ENCODE measurements at regions not wholly inside any gene's neighbourhood (a gene's known extent, or its start where the extent isn't known, plus 50 kb on each side); places are given as distances from the start of the nearest gene placed in this dataset.
"Not testable (repeated sequence)": the region's sequence is repeated elsewhere in the genome, so short reads cannot be mapped to it uniquely, and the experiment has no call there.

- no peaks in the 10 kb centered on the region for H3K27me3 Mint-ChIP-seq (ENCODE audit: insufficient read depth, low read depth)
These were observed 532.8 kb downstream of the XYLT1 start for GRCh38 chr16:16938009-16938408.

GRCh38 chr16:16938980-16939379 lies 531.8 kb downstream of the XYLT1 start:
- Mint-ChIP-seq H3K9me3 (no peaks in the 10 kb centered on the region), H3K27ac (no peak overlapping the region), H3K4me3 (no peak overlapping the region), H3K36me3 (no peaks in the 10 kb centered on the region), H3K4me1 (peaks cover 4% of the 10 kb centered on the region), H3K27me3 (ENCODE audit: insufficient read depth, low read depth) (no peaks in the 10 kb centered on the region)
- Histone ChIP-seq H3K4me1 (peaks cover 27% of the 10 kb centered on the region), H3K9me3 (ENCODE audit: low read depth) (no peaks in the 10 kb centered on the region), H3K79me2 (ENCODE audit: low read depth) (no peaks in the 10 kb centered on the region), H2AFZ (replicated peaks) (no peak overlapping the region), H3K27ac (no peak overlapping the region), H3K9ac (no peak overlapping the region), H3K4me2 (no peak overlapping the region), H3K4me3 (no peak overlapping the region), H3F3A (ENCODE audit: low read depth) (no peaks in the 10 kb centered on the region), H4K20me1 (ENCODE audit: low read depth) (no peaks in the 10 kb centered on the region), H3K27me3 (no peaks in the 10 kb centered on the region), H3K36me3 (no peaks in the 10 kb centered on the region)
- DNase-seq (ENCODE audit: low spot score): no peak
- TF ChIP-seq EZH2phosphoT487 (IDR thresholded peaks at IDR 0.05): no peak
- TF ChIP-seq EZH2 (IDR thresholded peaks at IDR 0.05): no peak
- no peak for TF ChIP-seq CTCF (IDR thresholded peaks at IDR 0.05)

More at GRCh38 chr16:16938009-16938408, 532.8 kb downstream of the XYLT1 start:
- Histone ChIP-seq H3K4me3 (no peak overlapping the region), H3K4me2 (no peak overlapping the region), H3K4me1 (peaks cover 18% of the 10 kb centered on the region), H3K27me3 (no peaks in the 10 kb centered on the region), H3F3A (ENCODE audit: low read depth) (no peaks in the 10 kb centered on the region), H3K27ac (no peak overlapping the region), H4K20me1 (ENCODE audit: low read depth) (no peaks in the 10 kb centered on the region), H3K79me2 (ENCODE audit: low read depth) (no peaks in the 10 kb centered on the region), H3K9me3 (ENCODE audit: low read depth) (no peaks in the 10 kb centered on the region), H3K36me3 (no peaks in the 10 kb centered on the region), H2AFZ (replicated peaks) (no peak overlapping the region), H3K9ac (no peak overlapping the region)
- no peak overlapping the region for H3K4me3 Mint-ChIP-seq
- DNase-seq (ENCODE audit: low spot score): no peak
- TF ChIP-seq EZH2 (IDR thresholded peaks at IDR 0.05) (no peak), CTCF (IDR thresholded peaks at IDR 0.05) (no peak), EZH2phosphoT487 (IDR thresholded peaks at IDR 0.05) (no peak)
- no peaks in the 10 kb centered on the region for H3K9me3 Mint-ChIP-seq
- peaks cover 4% of the 10 kb centered on the region for H3K4me1 Mint-ChIP-seq
- no peak overlapping the region for H3K27ac Mint-ChIP-seq
- no peaks in the 10 kb centered on the region for H3K36me3 Mint-ChIP-seq

GRCh38 chr16:16940351-16940750 lies 530.4 kb downstream of the XYLT1 start:
- no peak for TF ChIP-seq CTCF (IDR thresholded peaks at IDR 0.05)
- TF ChIP-seq EZH2phosphoT487 (IDR thresholded peaks at IDR 0.05): no peak
- H3K4me1 ChIP-seq: peaks cover 30% of the 10 kb centered on the region
- H3K27me3 ChIP-seq: no peaks in the 10 kb centered on the region
- no peak overlapping the region for H3K9ac ChIP-seq
- H3K36me3 ChIP-seq: no peaks in the 10 kb centered on the region
- H3K4me3 ChIP-seq: no peak overlapping the region
- Mint-ChIP-seq H3K4me1 (peaks cover 4% of the 10 kb centered on the region), H3K27me3 (ENCODE audit: insufficient read depth, low read depth) (no peaks in the 10 kb centered on the region), H3K27ac (no peak overlapping the region), H3K36me3 (no peaks in the 10 kb centered on the region), H3K9me3 (no peaks in the 10 kb centered on the region), H3K4me3 (no peak overlapping the region)
- DNase-seq (ENCODE audit: low spot score): no peak
- H4K20me1 ChIP-seq (ENCODE audit: low read depth): no peaks in the 10 kb centered on the region
- H3K9me3 ChIP-seq (ENCODE audit: low read depth): no peaks in the 10 kb centered on the region
- peak overlapping the region; percentile 99 for H2AFZ ChIP-seq (replicated peaks)
- no peak overlapping the region for H3K27ac ChIP-seq
- H3K4me2 ChIP-seq: no peak overlapping the region
- no peaks in the 10 kb centered on the region for H3K79me2 ChIP-seq (ENCODE audit: low read depth)
- H3F3A ChIP-seq (ENCODE audit: low read depth): no peaks in the 10 kb centered on the region

DNA sequence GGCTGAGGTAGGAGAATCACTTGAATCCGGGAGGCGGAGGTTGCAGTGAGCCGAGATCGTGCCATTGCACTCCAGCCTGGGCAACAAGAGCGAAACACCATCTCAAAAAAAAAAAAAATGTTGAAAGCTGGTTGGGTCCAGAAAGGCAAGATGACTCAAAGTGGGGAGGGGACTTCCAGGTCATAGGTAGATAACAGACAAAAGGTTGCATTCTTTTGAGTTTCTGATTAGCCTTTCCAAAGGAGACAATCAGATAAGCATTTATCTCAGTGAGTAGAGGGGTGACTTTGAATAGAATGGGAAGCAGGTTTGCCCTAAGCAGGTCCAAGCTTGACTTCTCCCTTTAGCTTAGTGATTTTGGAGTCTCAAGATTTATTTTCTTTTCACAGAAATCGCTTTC lies 527.9 kb downstream of the XYLT1 start:
- H4K20me1 ChIP-seq (ENCODE audit: low read depth); H3K27ac ChIP-seq; H3K4me3 ChIP-seq; H3K36me3 Mint-ChIP-seq; H3K4me3 Mint-ChIP-seq; H3K79me2 ChIP-seq (ENCODE audit: low read depth); H3K9me3 Mint-ChIP-seq; H3F3A ChIP-seq (ENCODE audit: low read depth); H3K27me3 ChIP-seq; H3K27ac Mint-ChIP-seq; H2AFZ ChIP-seq (replicated peaks); H3K4me1 Mint-ChIP-seq; H3K9me3 ChIP-seq (ENCODE audit: low read depth); H3K36me3 ChIP-seq; H3K27me3 Mint-ChIP-seq (ENCODE audit: insufficient read depth, low read depth); H3K4me2 ChIP-seq; H3K9ac ChIP-seq: not testable (repeated sequence)
- peak; percentile 6 for DNase-seq (ENCODE audit: low spot score)
- H3K4me1 ChIP-seq: peaks cover 25% of the 10 kb centered on the region

Measured in neural progenitor cell (in vitro differentiated cells).